Right lobe of liver (tissue), 4 donors: ENCODE measurements at regions not wholly inside any gene's neighbourhood (a gene's known extent, or its start where the extent isn't known, plus 50 kb on each side); places are given as distances from the start of the nearest gene placed in this dataset.

Experiments
- POLR2A ChIP-seq: fragments of 450-650 bp; IDR thresholded peaks from one replicate; pipeline ENCODE4 v1.6.1; 2017; ENCODE audit warnings: antibody characterized with exemption, mild to moderate bottlenecking
- TF ChIP-seq, protein P1 (sequence below), 4 donors: fragments of 200-600 bp in 3 of 4; fragments of 450-650 bp in 1 of 4; IDR thresholded peaks; one replicate each; pipeline versions ENCODE4 v1.5.1 to v1.8.0; 2016 to 2022; ENCODE audit warnings: antibody characterized with exemption in 4 of 4, mild to moderate bottlenecking in 2 of 4
- donor health status: DM: no; HTN: no; CAD: no.
- donor health status: DM: no; HTN: no; CAD: no.
- donor health status: DM: no; HTN: yes; CAD: no.

DNA sequence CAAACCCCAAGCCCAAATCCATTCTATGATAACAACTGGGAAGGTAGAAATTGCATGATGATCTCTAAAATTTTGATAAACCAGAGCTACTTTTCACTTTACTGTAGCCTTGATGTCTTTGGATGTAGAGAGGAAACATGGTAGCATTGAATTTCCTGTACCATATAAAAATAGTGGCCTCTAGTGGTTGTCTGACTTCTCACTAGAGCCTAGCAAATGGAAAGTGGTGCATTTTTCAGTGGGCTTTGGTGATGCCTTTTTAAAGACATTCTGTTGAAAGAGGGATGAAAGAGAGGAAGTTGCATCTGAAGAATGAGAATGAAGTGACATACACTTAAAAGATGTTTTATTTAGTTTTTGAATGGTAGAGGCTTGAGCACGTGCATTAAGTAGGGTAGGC, 662.2 kb downstream of the XIRP2 start:
- TF ChIP-seq, protein P1, sequence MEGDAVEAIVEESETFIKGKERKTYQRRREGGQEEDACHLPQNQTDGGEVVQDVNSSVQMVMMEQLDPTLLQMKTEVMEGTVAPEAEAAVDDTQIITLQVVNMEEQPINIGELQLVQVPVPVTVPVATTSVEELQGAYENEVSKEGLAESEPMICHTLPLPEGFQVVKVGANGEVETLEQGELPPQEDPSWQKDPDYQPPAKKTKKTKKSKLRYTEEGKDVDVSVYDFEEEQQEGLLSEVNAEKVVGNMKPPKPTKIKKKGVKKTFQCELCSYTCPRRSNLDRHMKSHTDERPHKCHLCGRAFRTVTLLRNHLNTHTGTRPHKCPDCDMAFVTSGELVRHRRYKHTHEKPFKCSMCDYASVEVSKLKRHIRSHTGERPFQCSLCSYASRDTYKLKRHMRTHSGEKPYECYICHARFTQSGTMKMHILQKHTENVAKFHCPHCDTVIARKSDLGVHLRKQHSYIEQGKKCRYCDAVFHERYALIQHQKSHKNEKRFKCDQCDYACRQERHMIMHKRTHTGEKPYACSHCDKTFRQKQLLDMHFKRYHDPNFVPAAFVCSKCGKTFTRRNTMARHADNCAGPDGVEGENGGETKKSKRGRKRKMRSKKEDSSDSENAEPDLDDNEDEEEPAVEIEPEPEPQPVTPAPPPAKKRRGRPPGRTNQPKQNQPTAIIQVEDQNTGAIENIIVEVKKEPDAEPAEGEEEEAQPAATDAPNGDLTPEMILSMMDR (IDR thresholded peaks at IDR 0.05): peak in 3 of 4 donors; percentile 12 to 31 (median 19)
- TF ChIP-seq POLR2A: no peak
